ENCODE measurements at regions not wholly inside any gene's neighbourhood (a gene's known extent, or its start where the extent isn't known, plus 50 kb on each side); places are given as distances from the start of the nearest gene placed in this dataset.
"Not testable (repeated sequence)": the region's sequence is repeated elsewhere in the genome, so short reads cannot be mapped to it uniquely, and the experiment has no call there.

- DNase-seq = no peak
Measured at GRCh38 chr9:1115370-1115769, 65.2 kb downstream of the DMRT2 start.

GRCh38 chr9:1117439-1117838 is 67.3 kb downstream of the DMRT2 start:
- DNase-seq = no peak

- no peak for DNase-seq
Measured at GRCh38 chr9:1120500-1121165, 70.5 kb downstream of the DMRT2 start.

GRCh38 chr9:1125741-1126140 is 75.6 kb downstream of the DMRT2 start:
- no peak for DNase-seq

DNA sequence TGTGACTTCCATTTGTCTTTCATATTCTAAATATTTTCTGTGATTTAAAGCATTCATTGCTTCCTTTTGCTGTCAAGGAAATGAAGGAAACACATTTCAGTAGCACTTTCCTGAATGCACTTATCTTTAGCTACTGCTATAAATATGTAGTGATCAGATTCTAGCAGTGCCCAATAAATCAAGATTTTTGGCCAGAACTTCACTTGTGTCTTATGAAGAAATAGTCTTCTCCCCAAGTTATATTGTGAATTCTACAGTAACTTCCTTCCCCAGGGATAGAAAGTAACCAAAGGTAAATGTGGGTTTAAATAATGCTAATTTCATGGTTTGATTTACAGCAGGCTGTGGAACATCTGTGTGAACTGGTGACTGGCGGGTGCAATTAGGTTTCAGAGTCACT is 77.9 kb downstream of the DMRT2 start:
- DNase-seq = no peak

DNA sequence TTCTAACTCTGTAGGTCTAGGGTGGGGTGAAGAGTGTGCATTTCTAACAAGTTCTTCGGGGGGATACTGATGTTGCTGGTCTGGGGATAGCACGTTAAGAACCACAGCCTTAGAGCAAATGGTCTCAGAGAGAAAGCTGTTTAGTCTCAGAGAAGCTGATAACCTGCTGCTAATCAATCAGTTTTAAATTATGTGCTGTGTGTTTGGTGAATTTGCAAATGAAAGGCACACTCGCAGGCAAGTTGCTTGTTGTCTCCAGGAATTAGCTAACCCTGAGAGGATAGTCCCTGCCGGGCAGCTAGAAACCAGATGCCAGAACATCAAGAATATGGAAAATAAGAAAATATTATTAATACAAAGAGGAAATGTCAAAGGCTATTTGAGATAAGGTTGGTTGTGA is 79.2 kb downstream of the DMRT2 start:
- DNase-seq = no peak

GRCh38 chr9:1140057-1140456 is 89.9 kb downstream of the DMRT2 start:
- DNase-seq = no peak

- no peak for DNase-seq
Measured at GRCh38 chr9:1151691-1152090, 101.5 kb downstream of the DMRT2 start.

DNA sequence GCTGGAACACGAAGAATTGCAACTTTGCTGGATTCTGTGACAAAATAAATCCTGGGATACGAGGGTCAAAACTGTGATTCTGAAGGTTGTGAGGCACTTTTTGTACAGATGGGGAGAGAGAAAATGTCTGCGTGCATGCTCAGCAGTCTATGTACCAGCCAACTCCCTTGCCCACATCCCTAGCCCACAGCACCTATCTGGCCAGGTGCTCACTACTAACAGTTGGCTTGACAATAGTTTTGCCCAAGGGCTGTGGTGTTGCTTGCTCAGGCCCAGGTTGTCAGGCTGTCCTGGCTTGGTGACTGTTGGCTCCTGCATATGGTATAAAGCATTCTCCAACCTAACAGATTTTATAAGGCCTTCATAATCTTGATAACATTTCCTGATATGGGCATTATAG is 102.0 kb downstream of the DMRT2 start:
- no peak for DNase-seq

GRCh38 chr9:1154739-1155138 is 104.6 kb downstream of the DMRT2 start:
- no peak for DNase-seq

DNA sequence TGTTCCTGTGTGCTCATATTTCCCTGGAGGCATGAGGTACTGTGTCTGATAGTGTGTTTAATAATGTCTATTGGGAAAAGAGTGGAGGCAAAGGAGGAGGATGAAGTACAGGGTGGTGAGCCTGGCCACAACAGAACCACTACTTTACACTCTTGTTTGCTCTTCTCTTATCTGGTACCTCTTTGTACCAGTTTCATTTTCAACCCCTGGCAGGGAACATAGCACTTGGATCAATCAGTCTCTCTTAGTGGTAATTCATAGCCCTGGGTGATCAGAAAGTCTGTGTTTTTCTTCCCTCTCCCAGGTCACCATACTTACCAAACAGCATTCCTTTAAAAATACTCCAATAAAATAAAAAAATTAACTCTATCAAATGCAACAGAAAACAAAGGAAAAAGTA is 105.4 kb downstream of the DMRT2 start:
- DNase-seq = no peak

- DNase-seq = no peak
Measured at GRCh38 chr9:1156794-1157550, 106.8 kb downstream of the DMRT2 start.

DNA sequence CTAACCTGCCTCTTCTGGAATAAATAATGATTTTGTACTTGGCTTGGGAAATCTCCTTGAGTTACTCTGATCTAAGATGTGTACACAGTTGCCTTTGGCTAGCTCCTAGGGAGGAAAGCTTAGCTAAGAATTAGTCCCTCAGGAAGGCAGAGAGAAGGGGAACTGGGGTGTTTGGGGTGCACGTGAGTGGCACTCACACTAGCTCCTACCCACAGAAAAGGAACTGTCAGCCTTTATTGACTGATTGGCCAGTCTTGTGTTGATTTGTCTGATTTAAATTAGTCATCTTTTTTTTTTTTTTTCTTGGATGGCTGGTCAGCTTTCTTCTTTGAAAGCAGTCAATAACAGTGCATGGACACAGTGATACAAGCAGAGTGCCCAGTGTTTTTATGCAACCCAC is 107.7 kb downstream of the DMRT2 start:
- no peak for DNase-seq

DNA sequence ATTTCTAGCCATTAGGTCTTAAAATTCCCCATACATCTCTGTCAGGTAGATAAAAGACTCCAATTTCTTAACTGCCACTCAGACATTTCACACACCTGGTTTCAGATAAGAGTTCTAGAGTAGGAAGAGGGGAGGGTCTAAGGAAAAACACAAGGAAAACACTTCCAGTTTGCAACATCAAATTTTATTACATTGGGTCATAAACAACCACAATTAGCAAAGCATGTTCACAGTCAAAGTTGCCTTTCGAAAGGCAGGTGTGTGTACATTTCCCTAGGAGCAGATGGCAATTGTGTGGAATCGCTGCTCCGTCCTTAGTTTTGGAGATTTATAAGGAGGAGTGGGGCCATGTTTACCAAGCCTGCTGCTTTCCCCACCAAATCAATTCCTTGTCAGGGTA is 120.8 kb downstream of the DMRT2 start:
- DNase-seq = peak; percentile 66

GRCh38 chr9:1171546-1171945 is 121.4 kb downstream of the DMRT2 start:
- DNase-seq = peak; percentile 41

DNA sequence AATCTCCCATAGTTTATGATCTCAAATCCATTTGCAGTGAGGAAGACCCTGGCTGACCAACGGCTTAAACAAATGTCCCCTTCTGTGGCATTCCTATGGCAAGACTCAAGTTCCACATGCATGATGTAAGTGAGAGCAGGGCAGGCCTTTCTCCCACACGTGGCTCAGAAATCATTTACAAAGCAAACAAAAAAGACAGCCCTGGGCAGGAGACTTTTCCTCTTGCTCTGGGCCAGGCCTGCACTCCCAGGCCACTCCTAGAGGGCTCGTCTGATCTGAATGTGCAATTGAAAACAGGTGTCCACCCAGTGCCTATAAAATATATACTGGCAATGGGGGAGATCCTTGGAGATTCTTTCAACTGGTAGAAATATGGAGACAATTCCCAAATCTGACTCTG is 123.1 kb downstream of the DMRT2 start:
- DNase-seq = no peak

DNA sequence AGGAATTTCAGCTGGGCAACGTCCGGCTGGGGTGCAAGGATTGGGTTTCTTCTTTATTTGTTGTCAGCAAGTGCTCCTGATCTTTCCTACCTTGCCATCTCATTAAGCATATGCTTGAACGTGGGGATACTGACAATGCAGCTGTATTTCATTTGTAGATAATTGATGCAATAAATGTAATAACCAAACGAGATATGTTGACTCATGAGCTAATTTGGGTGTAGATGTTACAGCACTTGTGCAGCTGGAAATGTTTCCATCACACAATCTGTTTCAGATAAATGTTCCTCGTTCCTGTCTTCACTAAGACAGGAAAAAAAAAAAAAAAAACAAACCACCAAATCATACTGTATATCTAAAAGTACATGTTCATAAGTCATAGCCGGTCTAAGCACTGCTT is 123.8 kb downstream of the DMRT2 start:
- no peak for DNase-seq

GRCh38 chr9:1179366-1179765 is 129.2 kb downstream of the DMRT2 start:
- DNase-seq = no peak

DNA sequence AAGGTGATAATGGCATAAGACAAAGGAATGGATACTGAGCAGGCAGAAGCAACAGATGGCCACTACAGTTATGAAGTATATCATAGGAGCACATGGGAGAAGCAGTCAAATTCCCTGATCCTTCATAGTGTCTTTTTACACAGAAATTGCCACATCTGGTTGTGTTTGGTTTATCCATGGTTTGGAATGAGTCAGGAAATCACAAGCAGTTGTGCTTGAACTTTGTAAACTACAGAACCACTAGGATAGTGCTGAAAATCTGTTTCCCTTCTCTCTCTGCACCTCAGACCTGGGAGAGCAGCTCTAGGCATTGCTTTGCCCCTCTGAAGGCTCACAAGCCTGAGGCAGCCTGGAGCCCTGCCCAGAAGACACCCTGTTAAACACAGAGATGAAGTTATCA is 134.0 kb downstream of the DMRT2 start:
- DNase-seq = no peak

DNA sequence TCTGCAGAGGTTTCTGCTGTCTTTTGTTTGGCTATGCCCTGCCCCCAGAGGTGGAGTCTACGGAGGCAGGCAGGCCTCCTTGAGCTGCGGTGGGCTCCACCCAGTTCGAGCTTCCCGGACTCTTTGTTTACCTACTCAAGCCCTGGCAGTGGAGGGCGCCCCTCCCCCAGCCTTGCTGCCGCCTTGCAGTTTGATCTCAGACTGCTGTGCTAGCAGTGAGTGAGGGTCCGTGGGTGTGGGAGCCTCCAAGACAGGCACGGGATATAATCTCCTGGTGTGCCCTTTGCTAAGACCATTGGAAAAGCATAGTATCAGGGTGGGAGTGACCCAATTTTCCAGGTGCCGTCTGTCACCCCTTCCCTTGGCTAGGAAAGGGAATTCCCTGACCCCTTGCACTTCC is 137.0 kb downstream of the DMRT2 start:
- DNase-seq = not testable (repeated sequence)

- DNase-seq = not testable (repeated sequence)
Measured at GRCh38 chr9:1195636-1196035, 145.5 kb downstream of the DMRT2 start.

DNA sequence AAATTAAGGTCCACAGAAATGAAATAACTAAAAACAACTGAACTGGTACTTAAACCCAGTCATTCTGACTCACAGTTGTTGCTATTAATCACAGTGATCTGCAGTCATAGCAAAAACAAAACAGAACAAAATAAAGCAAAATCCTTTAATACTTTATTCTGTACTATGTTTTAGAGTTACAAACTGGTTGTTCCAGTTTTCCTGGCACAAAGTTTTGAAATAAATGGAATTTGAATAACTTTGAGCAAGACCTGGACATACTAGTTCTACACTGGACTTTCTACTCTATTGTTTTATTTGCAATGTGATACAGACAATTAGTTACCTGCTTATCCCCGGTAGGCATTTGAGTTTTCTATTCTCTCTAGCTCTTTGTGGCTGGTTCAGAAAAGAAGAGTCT is 147.9 kb downstream of the DMRT2 start:
- DNase-seq = no peak

- no peak for DNase-seq
Measured at GRCh38 chr9:1200847-1201251, 150.7 kb downstream of the DMRT2 start.

DNA sequence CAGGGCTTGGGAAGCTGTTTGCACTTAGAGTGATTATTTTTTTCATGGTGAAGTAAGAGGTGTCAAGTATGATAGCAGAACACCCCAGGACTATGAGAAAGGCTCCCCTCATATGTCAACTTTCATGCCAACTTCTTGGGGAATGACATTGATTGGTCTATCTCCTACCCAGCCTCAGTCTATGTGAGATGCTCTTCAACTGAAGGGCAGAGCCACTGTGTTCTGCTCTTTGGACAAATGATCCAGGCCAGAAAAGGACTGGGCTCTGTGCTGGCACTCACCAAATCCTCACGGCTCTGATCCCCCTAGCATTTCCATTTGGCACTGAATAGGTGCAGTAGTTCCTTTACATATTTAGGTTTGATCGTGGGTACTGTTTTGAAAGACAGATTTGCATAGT is 151.1 kb downstream of the DMRT2 start:
- no peak for DNase-seq

DNA sequence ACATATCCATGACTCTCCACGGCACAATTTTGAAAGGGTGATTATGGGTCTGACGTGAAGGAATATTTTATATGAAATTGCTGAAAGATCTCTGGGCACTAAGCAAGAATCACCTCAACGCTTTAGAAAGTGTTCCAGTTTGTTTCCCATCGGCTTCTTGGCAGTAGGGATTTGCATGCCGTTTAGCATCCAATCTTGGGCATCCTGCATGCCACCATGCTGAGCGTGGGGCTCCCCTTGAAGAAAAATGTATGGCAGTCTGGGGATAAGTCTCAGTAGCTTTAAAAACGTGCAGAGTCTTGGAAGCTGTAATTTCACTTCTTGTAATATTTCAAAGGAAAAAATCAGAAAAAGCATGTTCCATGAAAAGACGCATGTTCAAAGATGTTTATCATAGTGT is 151.7 kb downstream of the DMRT2 start:
- no peak for DNase-seq

Measured in DMS153 (cell line).